Neural progenitor cell (in vitro differentiated cells): ENCODE measurements at regions not wholly inside any gene's neighbourhood (a gene's known extent, or its start where the extent isn't known, plus 50 kb on each side); places are given as distances from the start of the nearest gene placed in this dataset.

Experiments
- DNase-seq: peaks from one replicate; pipeline ENCODE4 v3.0.0-alpha.2; 2016; ENCODE audit warnings: low spot score
- H2AFZ ChIP-seq: fragments of 200-600 bp; sonication (generic); replicated peaks from 2 replicates; pipeline ENCODE4 v1.6.1; 2016; ENCODE audit warnings: antibody characterized with exemption
- H3F3A ChIP-seq: fragments of 200-600 bp; sonication (generic); 2 replicates; pipeline ENCODE4 v1.6.1; 2016; ENCODE audit warnings: antibody characterized with exemption, low read depth
- H3K27ac ChIP-seq: fragments of 200-600 bp; sonication (generic); 2 replicates; pipeline ENCODE4 v1.5.1; 2016; ENCODE audit warnings: mild to moderate bottlenecking
- H3K27me3 ChIP-seq: fragments of 200-600 bp; sonication (generic); 2 replicates; pipeline ENCODE4 v1.6.1; 2016; ENCODE audit warnings: mild to moderate bottlenecking, moderate library complexity
- H3K36me3 ChIP-seq: fragments of 200-600 bp; sonication (generic); 2 replicates; pipeline ENCODE4 v1.5.1; 2016
- H3K4me1 ChIP-seq: fragments of 200-600 bp; sonication (generic); 2 replicates; pipeline ENCODE4 v1.6.1; 2016; ENCODE audit warnings: mixed run types
- H3K4me2 ChIP-seq: fragments of 200-600 bp; sonication (generic); 2 replicates; pipeline ENCODE4 v1.6.1; 2016
- H3K4me3 ChIP-seq: fragments of 200-600 bp; sonication (generic); 2 replicates; pipeline ENCODE4 v1.5.1; 2016
- H3K79me2 ChIP-seq: fragments of 200-600 bp; sonication (generic); 2 replicates; pipeline ENCODE4 v1.6.1; 2016; ENCODE audit warnings: low read depth
- H3K9ac ChIP-seq: fragments of 200-600 bp; sonication (generic); 2 replicates; pipeline ENCODE4 v1.6.1; 2016
- H3K9me3 ChIP-seq: fragments of 200-600 bp; sonication (generic); 2 replicates; pipeline ENCODE4 v1.5.1; 2016; ENCODE audit warnings: low read depth
- H4K20me1 ChIP-seq: fragments of 200-600 bp; sonication (generic); 2 replicates; pipeline ENCODE4 v1.6.1; 2016; ENCODE audit warnings: low read depth
- H3K27ac Mint-ChIP-seq: 3 replicates; pipeline ENCODE4 v1.8.0; 2021; ENCODE audit warnings: mixed read lengths
- H3K27me3 Mint-ChIP-seq: 2 replicates; pipeline ENCODE4 v1.8.0; 2022; ENCODE audit warnings: low read depth, mild to moderate bottlenecking, inconsistent platforms, moderate library complexity, mixed read lengths; ENCODE audit not compliant: insufficient read depth
- H3K36me3 Mint-ChIP-seq: 3 replicates; pipeline ENCODE4 v1.8.0; 2021; ENCODE audit warnings: mixed read lengths
- H3K4me1 Mint-ChIP-seq: 3 replicates; pipeline ENCODE4 v1.8.0; 2021; ENCODE audit warnings: mixed read lengths
- H3K4me3 Mint-ChIP-seq: 3 replicates; pipeline ENCODE4 v1.8.0; 2021; ENCODE audit warnings: mild to moderate bottlenecking, moderate library complexity, mixed read lengths
- H3K9me3 Mint-ChIP-seq: 3 replicates; pipeline ENCODE4 v1.8.0; 2020; ENCODE audit warnings: mixed read lengths
- EZH2 ChIP-seq: fragments of 200-600 bp; sonication (generic); IDR thresholded peaks from 2 replicates; pipeline ENCODE4 v1.6.1; 2017; ENCODE audit warnings: antibody characterized with exemption, mild to moderate bottlenecking, moderate library complexity
- EZH2phosphoT487 ChIP-seq: fragments of 200-600 bp; sonication (generic); IDR thresholded peaks from 2 replicates; pipeline ENCODE4 v1.6.1; 2017; ENCODE audit warnings: antibody characterized with exemption
- TF ChIP-seq, protein P1 (sequence below): fragments of 200-600 bp; sonication (generic); IDR thresholded peaks from 2 replicates; pipeline ENCODE4 v1.5.1; 2017; ENCODE audit warnings: antibody characterized with exemption, mild to moderate bottlenecking

DNA sequence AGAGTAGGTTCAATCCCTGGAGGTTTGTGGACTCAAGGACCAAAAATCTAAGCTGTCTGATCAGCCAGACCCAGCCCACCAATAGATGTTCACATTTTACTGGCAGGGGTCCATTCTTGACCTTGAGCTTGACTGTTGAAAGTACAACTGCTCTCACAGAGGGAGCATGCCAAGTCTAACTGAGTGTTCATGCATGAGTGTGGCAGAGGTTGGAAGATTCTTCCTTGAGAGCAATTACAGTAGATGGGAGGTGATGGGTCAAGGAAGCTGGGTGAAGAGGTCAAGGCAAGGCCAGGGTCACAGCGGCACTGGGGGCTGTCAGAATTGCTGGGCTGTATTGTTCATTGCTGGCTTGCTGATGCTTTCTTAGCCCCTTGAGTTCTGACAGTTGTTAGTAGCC, 202.8 kb upstream of the SVIL start:
- Histone ChIP-seq H2AFZ (no peak overlapping the region), H4K20me1 (no peaks in the 10 kb centered on the region), H3K27ac (no peak overlapping the region), H3K27me3 (no peaks in the 10 kb centered on the region), H3K4me3 (no peak overlapping the region), H3K9ac (no peak overlapping the region), H3K4me1 (no peaks in the 10 kb centered on the region), H3K79me2 (no peaks in the 10 kb centered on the region), H3K9me3 (no peaks in the 10 kb centered on the region), H3K36me3 (no peaks in the 10 kb centered on the region), H3F3A (no peaks in the 10 kb centered on the region), H3K4me2 (no peak overlapping the region)
- Mint-ChIP-seq H3K27me3 (peaks cover 11% of the 10 kb centered on the region), H3K9me3 (no peaks in the 10 kb centered on the region), H3K36me3 (no peaks in the 10 kb centered on the region), H3K4me3 (no peak overlapping the region), H3K4me1 (peaks cover 22% of the 10 kb centered on the region), H3K27ac (no peak overlapping the region)
- DNase-seq: no peak
- TF ChIP-seq, protein P1, sequence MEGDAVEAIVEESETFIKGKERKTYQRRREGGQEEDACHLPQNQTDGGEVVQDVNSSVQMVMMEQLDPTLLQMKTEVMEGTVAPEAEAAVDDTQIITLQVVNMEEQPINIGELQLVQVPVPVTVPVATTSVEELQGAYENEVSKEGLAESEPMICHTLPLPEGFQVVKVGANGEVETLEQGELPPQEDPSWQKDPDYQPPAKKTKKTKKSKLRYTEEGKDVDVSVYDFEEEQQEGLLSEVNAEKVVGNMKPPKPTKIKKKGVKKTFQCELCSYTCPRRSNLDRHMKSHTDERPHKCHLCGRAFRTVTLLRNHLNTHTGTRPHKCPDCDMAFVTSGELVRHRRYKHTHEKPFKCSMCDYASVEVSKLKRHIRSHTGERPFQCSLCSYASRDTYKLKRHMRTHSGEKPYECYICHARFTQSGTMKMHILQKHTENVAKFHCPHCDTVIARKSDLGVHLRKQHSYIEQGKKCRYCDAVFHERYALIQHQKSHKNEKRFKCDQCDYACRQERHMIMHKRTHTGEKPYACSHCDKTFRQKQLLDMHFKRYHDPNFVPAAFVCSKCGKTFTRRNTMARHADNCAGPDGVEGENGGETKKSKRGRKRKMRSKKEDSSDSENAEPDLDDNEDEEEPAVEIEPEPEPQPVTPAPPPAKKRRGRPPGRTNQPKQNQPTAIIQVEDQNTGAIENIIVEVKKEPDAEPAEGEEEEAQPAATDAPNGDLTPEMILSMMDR: no peak
- TF ChIP-seq EZH2phosphoT487 (no peak), EZH2 (no peak)

DNA sequence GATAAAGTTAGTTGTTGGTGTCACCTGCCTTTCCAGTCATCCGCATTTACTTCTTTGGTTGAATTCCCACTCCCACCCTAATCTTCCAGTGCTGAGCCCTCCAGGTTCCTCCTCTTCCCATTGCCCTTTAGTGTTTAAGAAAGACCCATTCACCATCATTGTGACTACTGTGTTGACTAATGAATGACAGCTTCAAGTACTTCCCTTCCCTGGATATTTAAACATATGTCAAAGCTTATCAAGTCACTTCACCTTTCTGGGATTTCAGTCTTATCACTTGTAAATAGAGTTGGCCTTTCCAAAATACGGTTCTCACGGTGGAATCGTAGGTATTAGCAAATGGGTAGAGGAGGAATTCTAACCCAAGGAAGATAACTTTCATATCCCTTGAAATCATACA, 201.6 kb upstream of the SVIL start:
- H3K27me3 ChIP-seq: no peaks in the 10 kb centered on the region
- no peak overlapping the region for H3K4me2 ChIP-seq
- no peaks in the 10 kb centered on the region for H4K20me1 ChIP-seq
- no peak overlapping the region for H3K4me3 ChIP-seq
- H2AFZ ChIP-seq: no peak overlapping the region
- H3K27ac ChIP-seq: no peak overlapping the region
- Mint-ChIP-seq H3K27me3 (peaks cover 9% of the 10 kb centered on the region), H3K4me1 (peaks cover 11% of the 10 kb centered on the region), H3K27ac (no peak overlapping the region), H3K4me3 (no peak overlapping the region), H3K9me3 (no peaks in the 10 kb centered on the region), H3K36me3 (no peaks in the 10 kb centered on the region)
- H3K4me1 ChIP-seq: no peaks in the 10 kb centered on the region
- H3F3A ChIP-seq: no peaks in the 10 kb centered on the region
- TF ChIP-seq, protein P1: no peak
- TF ChIP-seq EZH2phosphoT487 (no peak), EZH2 (no peak)
- no peaks in the 10 kb centered on the region for H3K36me3 ChIP-seq
- no peaks in the 10 kb centered on the region for H3K79me2 ChIP-seq
- no peaks in the 10 kb centered on the region for H3K9me3 ChIP-seq
- DNase-seq: no peak
- no peak overlapping the region for H3K9ac ChIP-seq

DNA sequence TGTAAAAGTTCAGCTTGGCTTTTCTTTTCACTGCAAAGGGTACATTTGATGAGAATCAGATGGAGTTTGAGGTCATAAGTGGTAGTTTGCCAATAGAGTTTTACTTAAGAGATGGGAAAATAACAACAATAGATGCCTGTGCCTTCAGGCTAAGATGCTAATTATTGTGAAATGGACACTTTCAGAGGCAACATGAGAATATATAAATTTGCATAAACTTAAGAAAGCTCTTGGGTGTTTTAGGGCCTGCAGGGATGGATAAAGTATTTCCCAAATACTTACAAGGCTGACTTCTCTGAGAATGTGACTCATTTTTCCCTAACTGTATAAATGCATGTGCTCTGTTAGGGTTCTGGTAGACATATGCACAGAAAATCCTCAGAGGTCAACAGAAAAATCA, 200.3 kb upstream of the SVIL start:
- Histone ChIP-seq H3K79me2 (no peaks in the 10 kb centered on the region), H3K4me2 (no peak overlapping the region), H2AFZ (no peak overlapping the region), H3K27me3 (no peaks in the 10 kb centered on the region), H3K9ac (no peak overlapping the region), H3K9me3 (no peaks in the 10 kb centered on the region), H3F3A (no peaks in the 10 kb centered on the region), H3K4me1 (no peaks in the 10 kb centered on the region), H3K27ac (no peak overlapping the region), H3K36me3 (no peaks in the 10 kb centered on the region), H4K20me1 (no peaks in the 10 kb centered on the region), H3K4me3 (no peak overlapping the region)
- no peak for TF ChIP-seq EZH2phosphoT487
- no peak for TF ChIP-seq EZH2
- TF ChIP-seq, protein P1: no peak
- no peak overlapping the region for H3K27ac Mint-ChIP-seq
- H3K4me3 Mint-ChIP-seq: no peak overlapping the region
- H3K4me1 Mint-ChIP-seq: no peaks in the 10 kb centered on the region
- H3K9me3 Mint-ChIP-seq: no peaks in the 10 kb centered on the region
- peaks cover 9% of the 10 kb centered on the region for H3K27me3 Mint-ChIP-seq
- no peaks in the 10 kb centered on the region for H3K36me3 Mint-ChIP-seq
- DNase-seq: no peak
